ENCODE measurements at regions not wholly inside any gene's neighbourhood (a gene's known extent, or its start where the extent isn't known, plus 50 kb on each side); places are given as distances from the start of the nearest gene placed in this dataset.

GRCh38 chr13:33752094-33752493, 65.9 kb upstream of the RFC3 start:
- Histone ChIP-seq H3K9me3 (replicated peaks) (no peaks in the 10 kb centered on the region), H3K36me3 (no peaks in the 10 kb centered on the region), H3K4me3 (no peak overlapping the region), H3K4me1 (no peaks in the 10 kb centered on the region), H3K27me3 (ENCODE audit: low read depth) (no peaks in the 10 kb centered on the region), H3K27ac (replicated peaks) (no peak overlapping the region)
- no peak for DNase-seq
- TF ChIP-seq, protein P1, sequence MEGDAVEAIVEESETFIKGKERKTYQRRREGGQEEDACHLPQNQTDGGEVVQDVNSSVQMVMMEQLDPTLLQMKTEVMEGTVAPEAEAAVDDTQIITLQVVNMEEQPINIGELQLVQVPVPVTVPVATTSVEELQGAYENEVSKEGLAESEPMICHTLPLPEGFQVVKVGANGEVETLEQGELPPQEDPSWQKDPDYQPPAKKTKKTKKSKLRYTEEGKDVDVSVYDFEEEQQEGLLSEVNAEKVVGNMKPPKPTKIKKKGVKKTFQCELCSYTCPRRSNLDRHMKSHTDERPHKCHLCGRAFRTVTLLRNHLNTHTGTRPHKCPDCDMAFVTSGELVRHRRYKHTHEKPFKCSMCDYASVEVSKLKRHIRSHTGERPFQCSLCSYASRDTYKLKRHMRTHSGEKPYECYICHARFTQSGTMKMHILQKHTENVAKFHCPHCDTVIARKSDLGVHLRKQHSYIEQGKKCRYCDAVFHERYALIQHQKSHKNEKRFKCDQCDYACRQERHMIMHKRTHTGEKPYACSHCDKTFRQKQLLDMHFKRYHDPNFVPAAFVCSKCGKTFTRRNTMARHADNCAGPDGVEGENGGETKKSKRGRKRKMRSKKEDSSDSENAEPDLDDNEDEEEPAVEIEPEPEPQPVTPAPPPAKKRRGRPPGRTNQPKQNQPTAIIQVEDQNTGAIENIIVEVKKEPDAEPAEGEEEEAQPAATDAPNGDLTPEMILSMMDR (IDR thresholded peaks at IDR 0.05; ENCODE audit: borderline replicate concordance) = no peak
- intact Hi-C loops (cut with micrococcal nuclease) = no loop called here

- no peak for DNase-seq
- intact Hi-C loops (cut with micrococcal nuclease) = no loop called here
- TF ChIP-seq, protein P1 (IDR thresholded peaks at IDR 0.05; ENCODE audit: borderline replicate concordance) = no peak
- Histone ChIP-seq H3K27me3 (ENCODE audit: low read depth) (no peaks in the 10 kb centered on the region), H3K4me1 (no peaks in the 10 kb centered on the region), H3K36me3 (no peaks in the 10 kb centered on the region), H3K27ac (replicated peaks) (no peak overlapping the region), H3K9me3 (replicated peaks) (no peaks in the 10 kb centered on the region), H3K4me3 (no peak overlapping the region)
Observed at GRCh38 chr13:33752597-33752996, 65.4 kb upstream of the RFC3 start.

DNA sequence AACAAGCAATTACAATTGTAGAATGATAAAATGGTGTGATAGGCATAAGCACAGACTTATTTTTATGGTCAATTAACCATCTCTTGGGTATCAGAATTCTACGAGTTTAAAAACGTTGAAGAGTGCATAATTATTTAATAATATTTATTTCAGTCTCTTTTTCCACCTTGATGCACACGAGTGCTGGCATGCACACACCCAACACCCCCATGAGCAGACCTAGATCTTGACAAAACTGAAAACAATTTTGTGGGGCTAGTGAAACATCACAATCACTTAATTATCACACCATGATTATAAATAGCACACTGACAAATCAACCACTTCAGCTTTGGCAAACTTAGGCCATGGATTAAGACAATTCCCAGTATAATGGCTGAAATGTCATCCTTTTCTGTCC, 61.0 kb upstream of the RFC3 start:
- no peaks in the 10 kb centered on the region for H3K36me3 ChIP-seq
- H3K27ac ChIP-seq (replicated peaks) = no peak overlapping the region
- no peak overlapping the region for H3K4me3 ChIP-seq
- TF ChIP-seq, protein P1 (IDR thresholded peaks at IDR 0.05; ENCODE audit: borderline replicate concordance) = no peak
- no peaks in the 10 kb centered on the region for H3K27me3 ChIP-seq (ENCODE audit: low read depth)
- H3K4me1 ChIP-seq = no peaks in the 10 kb centered on the region
- H3K9me3 ChIP-seq (replicated peaks) = no peaks in the 10 kb centered on the region
- intact Hi-C loops (cut with micrococcal nuclease) = no loop called here
- DNase-seq = no peak

DNA sequence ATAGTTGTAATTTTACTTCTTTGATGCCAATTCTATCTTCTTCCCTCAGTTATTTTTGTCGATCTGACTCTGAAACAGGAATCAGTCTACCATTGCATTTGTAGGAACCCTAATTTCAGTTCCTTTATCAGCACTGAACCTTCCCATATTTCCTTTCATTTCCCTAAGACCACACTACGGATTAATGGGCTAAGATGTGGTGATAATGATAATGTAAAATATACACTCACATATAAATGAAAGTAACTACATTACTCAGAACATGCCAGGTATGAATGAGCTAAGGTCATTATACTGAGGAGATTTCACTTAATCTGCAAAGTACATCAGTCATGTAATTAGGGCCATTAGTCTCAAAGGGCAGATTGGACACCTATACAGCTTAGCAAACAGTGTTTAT, 60.2 kb upstream of the RFC3 start:
- intact Hi-C loops (cut with micrococcal nuclease) = no loop called here
- TF ChIP-seq, protein P1 (IDR thresholded peaks at IDR 0.05; ENCODE audit: borderline replicate concordance) = no peak

GRCh38 chr13:33758113-33758512, 59.8 kb upstream of the RFC3 start:
- no peaks in the 10 kb centered on the region for H3K4me1 ChIP-seq
- H3K4me3 ChIP-seq = no peak overlapping the region
- no peak overlapping the region for H3K27ac ChIP-seq (replicated peaks)
- intact Hi-C loops (cut with micrococcal nuclease) = no loop called here
- no peaks in the 10 kb centered on the region for H3K36me3 ChIP-seq
- TF ChIP-seq, protein P1 (IDR thresholded peaks at IDR 0.05; ENCODE audit: borderline replicate concordance) = no peak
- no peak for DNase-seq
- H3K9me3 ChIP-seq (replicated peaks) = no peaks in the 10 kb centered on the region
- H3K27me3 ChIP-seq (ENCODE audit: low read depth) = no peaks in the 10 kb centered on the region

More for the DNA sequence above, 60.2 kb upstream of the RFC3 start:
- Histone ChIP-seq H3K36me3 (no peaks in the 10 kb centered on the region), H3K4me3 (no peak overlapping the region), H3K4me1 (no peaks in the 10 kb centered on the region), H3K27me3 (ENCODE audit: low read depth) (no peaks in the 10 kb centered on the region), H3K9me3 (replicated peaks) (no peaks in the 10 kb centered on the region), H3K27ac (replicated peaks) (no peak overlapping the region)
- no peak for DNase-seq

- H3K9me3 ChIP-seq (replicated peaks) = no peaks in the 10 kb centered on the region
- no peaks in the 10 kb centered on the region for H3K4me1 ChIP-seq
- intact Hi-C loops (cut with micrococcal nuclease) = no loop called here
- H3K36me3 ChIP-seq = no peaks in the 10 kb centered on the region
- no peak overlapping the region for H3K27ac ChIP-seq (replicated peaks)
- no peak overlapping the region for H3K4me3 ChIP-seq
- no peak for DNase-seq
- TF ChIP-seq, protein P1 (IDR thresholded peaks at IDR 0.05; ENCODE audit: borderline replicate concordance) = peak; percentile 24
- no peaks in the 10 kb centered on the region for H3K27me3 ChIP-seq (ENCODE audit: low read depth)
Observed at GRCh38 chr13:33761740-33762139, 56.2 kb upstream of the RFC3 start.
